ENCODE measurements at regions not wholly inside any gene's neighbourhood (a gene's known extent, or its start where the extent isn't known, plus 50 kb on each side); places are given as distances from the start of the nearest gene placed in this dataset.

- peaks cover 0 to 5% (median 0%) of the 10 kb centered on the region in 5 donors for H3K36me3 ChIP-seq (ENCODE audit: control insufficient read depth in 5 of 5, insufficient read depth in 5 of 5, low read length in 5 of 5)
- H3K9me3 ChIP-seq (ENCODE audit: control insufficient read depth in 5 of 5, low read length in 5 of 5), result no peaks in the 10 kb centered on the region
- H3K9ac ChIP-seq (ENCODE audit: low read length in 5 of 5), result no peak overlapping the region
- no peak overlapping the region for H3K27ac ChIP-seq (ENCODE audit: low read depth, low read length)
- H3K4me3 ChIP-seq (ENCODE audit: low read depth in 1 of 5, low read length in 5 of 5), result no peak overlapping the region
- peaks cover 0 to 1% (median 0%) of the 10 kb centered on the region in 5 donors for H3K4me1 ChIP-seq (ENCODE audit: control insufficient read depth in 5 of 5, insufficient read depth in 5 of 5, low read length in 5 of 5)
- no peaks in the 10 kb centered on the region for H3K27me3 ChIP-seq (ENCODE audit: control insufficient read depth in 5 of 5, insufficient read depth in 4 of 5, low read length in 5 of 5)
Measured at GRCh38 chr13:99862244-99862643, 109.3 kb downstream of the ZIC5 start.

- H3K9me3 ChIP-seq (ENCODE audit: control insufficient read depth in 5 of 5, low read length in 5 of 5), result no peaks in the 10 kb centered on the region
- no peak overlapping the region for H3K27ac ChIP-seq (ENCODE audit: low read depth, low read length)
- no peak overlapping the region for H3K9ac ChIP-seq (ENCODE audit: low read length in 5 of 5)
- peaks cover 0 to 5% (median 0%) of the 10 kb centered on the region in 5 donors for H3K36me3 ChIP-seq (ENCODE audit: control insufficient read depth in 5 of 5, insufficient read depth in 5 of 5, low read length in 5 of 5)
- H3K4me3 ChIP-seq (ENCODE audit: low read depth in 1 of 5, low read length in 5 of 5), result no peak overlapping the region
- H3K27me3 ChIP-seq (ENCODE audit: control insufficient read depth in 5 of 5, insufficient read depth in 4 of 5, low read length in 5 of 5), result no peaks in the 10 kb centered on the region
- H3K4me1 ChIP-seq (ENCODE audit: control insufficient read depth in 5 of 5, insufficient read depth in 5 of 5, low read length in 5 of 5), result peaks cover 0 to 1% (median 0%) of the 10 kb centered on the region in 5 donors
Measured at GRCh38 chr13:99861771-99862170, 109.8 kb downstream of the ZIC5 start.

- Histone ChIP-seq H3K27me3 (ENCODE audit: control insufficient read depth in 5 of 5, insufficient read depth in 4 of 5, low read length in 5 of 5) (no peaks in the 10 kb centered on the region), H3K9me3 (ENCODE audit: control insufficient read depth in 5 of 5, low read length in 5 of 5) (no peaks in the 10 kb centered on the region), H3K27ac (ENCODE audit: low read depth, low read length) (no peak overlapping the region), H3K4me3 (ENCODE audit: low read depth in 1 of 5, low read length in 5 of 5) (no peak overlapping the region), H3K9ac (ENCODE audit: low read length in 5 of 5) (no peak overlapping the region), H3K4me1 (ENCODE audit: control insufficient read depth in 5 of 5, insufficient read depth in 5 of 5, low read length in 5 of 5) (peaks cover 0 to 1% (median 0%) of the 10 kb centered on the region in 5 donors), H3K36me3 (ENCODE audit: control insufficient read depth in 5 of 5, insufficient read depth in 5 of 5, low read length in 5 of 5) (peaks cover 0 to 4% (median 0%) of the 10 kb centered on the region in 5 donors)
Measured at GRCh38 chr13:99860745-99861144, 110.8 kb downstream of the ZIC5 start.

GRCh38 chr13:99859178-99860177 lies 112.1 kb downstream of the ZIC5 start:
- no peak overlapping the region for H3K9ac ChIP-seq (ENCODE audit: low read length in 5 of 5)
- H3K9me3 ChIP-seq (ENCODE audit: control insufficient read depth in 5 of 5, low read length in 5 of 5), result no peaks in the 10 kb centered on the region
- H3K4me1 ChIP-seq (ENCODE audit: control insufficient read depth in 5 of 5, insufficient read depth in 5 of 5, low read length in 5 of 5), result peaks cover 0 to 1% (median 0%) of the 10 kb centered on the region in 5 donors
- H3K27me3 ChIP-seq (ENCODE audit: control insufficient read depth in 5 of 5, insufficient read depth in 4 of 5, low read length in 5 of 5), result no peaks in the 10 kb centered on the region
- no peak overlapping the region for H3K4me3 ChIP-seq (ENCODE audit: low read depth in 1 of 5, low read length in 5 of 5)
- H3K36me3 ChIP-seq (ENCODE audit: control insufficient read depth in 5 of 5, insufficient read depth in 5 of 5, low read length in 5 of 5), result peaks cover 0 to 2% (median 0%) of the 10 kb centered on the region in 5 donors
- no peak overlapping the region for H3K27ac ChIP-seq (ENCODE audit: low read depth, low read length)

GRCh38 chr13:99857738-99858137 lies 113.8 kb downstream of the ZIC5 start:
- Histone ChIP-seq H3K9me3 (ENCODE audit: control insufficient read depth in 5 of 5, low read length in 5 of 5) (no peaks in the 10 kb centered on the region), H3K4me1 (ENCODE audit: control insufficient read depth in 5 of 5, insufficient read depth in 5 of 5, low read length in 5 of 5) (peaks cover 0 to 1% (median 0%) of the 10 kb centered on the region in 5 donors), H3K36me3 (ENCODE audit: control insufficient read depth in 5 of 5, insufficient read depth in 5 of 5, low read length in 5 of 5) (peaks cover 0 to 2% (median 0%) of the 10 kb centered on the region in 5 donors), H3K4me3 (ENCODE audit: low read depth in 1 of 5, low read length in 5 of 5) (no peak overlapping the region), H3K27ac (ENCODE audit: low read depth, low read length) (no peak overlapping the region), H3K9ac (ENCODE audit: low read length in 5 of 5) (no peak overlapping the region), H3K27me3 (ENCODE audit: control insufficient read depth in 5 of 5, insufficient read depth in 4 of 5, low read length in 5 of 5) (no peaks in the 10 kb centered on the region)

GRCh38 chr13:99855526-99856420 lies 115.8 kb downstream of the ZIC5 start:
- H3K36me3 ChIP-seq (ENCODE audit: control insufficient read depth in 5 of 5, insufficient read depth in 5 of 5, low read length in 5 of 5), result peaks cover 0 to 2% (median 0%) of the 10 kb centered on the region in 5 donors
- H3K9ac ChIP-seq (ENCODE audit: low read length in 5 of 5), result no peak overlapping the region
- H3K4me1 ChIP-seq (ENCODE audit: control insufficient read depth in 5 of 5, insufficient read depth in 5 of 5, low read length in 5 of 5), result peaks cover 0 to 1% (median 0%) of the 10 kb centered on the region in 5 donors

GRCh38 chr13:99854366-99854765 lies 117.2 kb downstream of the ZIC5 start:
- Histone ChIP-seq H3K4me3 (ENCODE audit: low read depth in 1 of 5, low read length in 5 of 5) (no peak overlapping the region), H3K27ac (ENCODE audit: low read depth, low read length) (no peak overlapping the region), H3K36me3 (ENCODE audit: control insufficient read depth in 5 of 5, insufficient read depth in 5 of 5, low read length in 5 of 5) (no peaks in the 10 kb centered on the region), H3K9ac (ENCODE audit: low read length in 5 of 5) (no peak overlapping the region), H3K27me3 (ENCODE audit: control insufficient read depth in 5 of 5, insufficient read depth in 4 of 5, low read length in 5 of 5) (no peaks in the 10 kb centered on the region), H3K4me1 (ENCODE audit: control insufficient read depth in 5 of 5, insufficient read depth in 5 of 5, low read length in 5 of 5) (peaks cover 0 to 1% (median 0%) of the 10 kb centered on the region in 5 donors), H3K9me3 (ENCODE audit: control insufficient read depth in 5 of 5, low read length in 5 of 5) (no peaks in the 10 kb centered on the region)

More at GRCh38 chr13:99855526-99856420, 115.8 kb downstream of the ZIC5 start:
- Histone ChIP-seq H3K27me3 (ENCODE audit: control insufficient read depth in 5 of 5, insufficient read depth in 4 of 5, low read length in 5 of 5) (no peaks in the 10 kb centered on the region), H3K4me3 (ENCODE audit: low read depth in 1 of 5, low read length in 5 of 5) (no peak overlapping the region), H3K27ac (ENCODE audit: low read depth, low read length) (no peak overlapping the region), H3K9me3 (ENCODE audit: control insufficient read depth in 5 of 5, low read length in 5 of 5) (no peaks in the 10 kb centered on the region)

- no peaks in the 10 kb centered on the region for H3K4me1 ChIP-seq (ENCODE audit: control insufficient read depth in 5 of 5, insufficient read depth in 5 of 5, low read length in 5 of 5)
- no peak overlapping the region for H3K4me3 ChIP-seq (ENCODE audit: low read depth in 1 of 5, low read length in 5 of 5)
- no peak overlapping the region for H3K27ac ChIP-seq (ENCODE audit: low read depth, low read length)
- H3K27me3 ChIP-seq (ENCODE audit: control insufficient read depth in 5 of 5, insufficient read depth in 4 of 5, low read length in 5 of 5), result no peaks in the 10 kb centered on the region
- no peaks in the 10 kb centered on the region for H3K36me3 ChIP-seq (ENCODE audit: control insufficient read depth in 5 of 5, insufficient read depth in 5 of 5, low read length in 5 of 5)
- no peak overlapping the region for H3K9ac ChIP-seq (ENCODE audit: low read length in 5 of 5)
- no peaks in the 10 kb centered on the region for H3K9me3 ChIP-seq (ENCODE audit: control insufficient read depth in 5 of 5, low read length in 5 of 5)
Measured at GRCh38 chr13:99847318-99847750, 124.2 kb downstream of the ZIC5 start.

- no peaks in the 10 kb centered on the region for H3K36me3 ChIP-seq (ENCODE audit: control insufficient read depth in 5 of 5, insufficient read depth in 5 of 5, low read length in 5 of 5)
- no peak overlapping the region for H3K4me3 ChIP-seq (ENCODE audit: low read depth in 1 of 5, low read length in 5 of 5)
- no peaks in the 10 kb centered on the region for H3K27me3 ChIP-seq (ENCODE audit: control insufficient read depth in 5 of 5, insufficient read depth in 4 of 5, low read length in 5 of 5)
- H3K9ac ChIP-seq (ENCODE audit: low read length in 5 of 5), result no peak overlapping the region
- no peaks in the 10 kb centered on the region for H3K9me3 ChIP-seq (ENCODE audit: control insufficient read depth in 5 of 5, low read length in 5 of 5)
- no peaks in the 10 kb centered on the region for H3K4me1 ChIP-seq (ENCODE audit: control insufficient read depth in 5 of 5, insufficient read depth in 5 of 5, low read length in 5 of 5)
- H3K27ac ChIP-seq (ENCODE audit: low read depth, low read length), result no peak overlapping the region
Measured at GRCh38 chr13:99845161-99845874, 126.2 kb downstream of the ZIC5 start.
